ENCODE measurements at regions not wholly inside any gene's neighbourhood (a gene's known extent, or its start where the extent isn't known, plus 50 kb on each side); places are given as distances from the start of the nearest gene placed in this dataset.

DNA sequence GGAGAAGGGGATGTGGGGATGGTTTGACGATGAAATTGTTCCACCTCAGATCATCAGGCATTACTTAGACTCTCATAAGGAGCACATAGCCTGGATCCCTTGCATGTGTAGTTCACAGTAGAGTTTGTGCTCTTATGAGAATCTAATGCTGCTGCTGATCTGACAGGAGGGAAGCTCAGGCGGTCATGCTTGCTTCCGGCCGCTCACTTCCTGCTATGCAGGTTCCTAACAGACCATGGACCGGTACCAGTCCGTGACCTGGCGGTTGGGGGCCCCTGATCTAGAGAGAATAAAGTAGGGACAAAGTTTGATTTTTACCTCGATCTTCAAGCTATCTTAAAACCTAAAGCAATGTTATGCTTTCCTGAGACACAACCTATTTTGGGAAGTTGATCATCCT, 373.8 kb upstream of the ARGLU1 start:
- 0% methylated on average over 7 of the region's 8 CpGs for WGBS (ENCODE audit: insufficient coverage, low coverage, missing lambda C conversion rate)
- H3K9me3 ChIP-seq (replicated peaks; ENCODE audit: control insufficient read depth, insufficient read depth, low read depth, low read length): no peaks in the 10 kb centered on the region
- H3K36me3 ChIP-seq (ENCODE audit: control insufficient read depth, insufficient read depth, low read length): no peaks in the 10 kb centered on the region
- intact Hi-C loops (cut with micrococcal nuclease) (no loop called here), in situ Hi-C loops (cut with MboI) (no loop called here)
- CTCF ChIA-PET (ENCODE audit: low intra/inter-chr PET ratio): no interaction called here
- DNase-seq (ENCODE audit: extremely low read depth in 1 of 4, low spot score in 3 of 4): no peak
- TF ChIP-seq MTA2 (IDR thresholded peaks at IDR 0.05; ENCODE audit: low read depth): no peak
- no peaks in the 10 kb centered on the region for H3K79me2 ChIP-seq (ENCODE audit: control insufficient read depth, insufficient read depth, low read length)
- no peak for FAIRE-seq
- no peak overlapping the region for H3K9ac ChIP-seq (ENCODE audit: insufficient read depth in 1 of 2, low read depth in 2 of 2, low read length in 2 of 2)
- H3K27me3 ChIP-seq (ENCODE audit: control insufficient read depth in 2 of 2, insufficient read depth in 2 of 2, low read length in 2 of 2): no peaks in the 10 kb centered on the region
- H3K27ac ChIP-seq (ENCODE audit: extremely low read depth, low read depth, low read length): no peak overlapping the region
- H4K20me1 ChIP-seq (replicated peaks; ENCODE audit: control insufficient read depth, insufficient read depth, low read length): no peaks in the 10 kb centered on the region
- no peaks in the 10 kb centered on the region for H3K4me1 ChIP-seq (replicated peaks in 1 of 2; ENCODE audit: control insufficient read depth in 2 of 2, insufficient read depth in 2 of 2, low read length in 2 of 2)
- H3K4me2 ChIP-seq (ENCODE audit: insufficient read depth, low read length): no peak overlapping the region
- no peak for ATAC-seq
- no peaks in the 10 kb centered on the region for H3K9me1 ChIP-seq (ENCODE audit: control insufficient read depth, insufficient read depth, low read length)
- H2AFZ ChIP-seq (ENCODE audit: low read depth, low read length): no peak overlapping the region
- POLR2A ChIA-PET: no interaction called here
- no peak overlapping the region for H3K4me3 ChIP-seq
- BruUV-seq (replicated peaks): no TSS peak

DNA sequence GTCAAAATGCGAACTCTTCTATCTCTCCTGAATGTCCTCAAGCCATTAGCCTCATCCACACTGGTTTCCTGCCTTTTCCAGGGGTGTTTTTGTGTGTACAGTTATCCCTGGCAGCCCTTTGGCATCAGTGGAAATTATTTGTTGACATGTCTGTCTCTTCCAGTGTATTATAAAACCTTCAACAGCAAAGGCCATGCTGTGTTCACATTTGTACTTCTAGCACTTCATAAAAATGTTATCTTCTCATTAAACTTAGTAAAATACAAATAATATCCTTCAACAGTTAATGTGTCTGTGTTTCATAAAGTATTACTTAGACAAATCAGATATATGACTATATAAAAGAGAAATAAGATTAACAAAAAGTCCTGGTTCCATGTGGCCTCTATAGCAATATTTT, 359.5 kb upstream of the ARGLU1 start:
- in situ Hi-C loops (cut with MboI): no loop called here
- BruUV-seq (replicated peaks): no TSS peak

More for the DNA sequence above, 359.5 kb upstream of the ARGLU1 start:
- Histone ChIP-seq H3K4me1 (replicated peaks in 1 of 2; ENCODE audit: control insufficient read depth in 2 of 2, insufficient read depth in 2 of 2, low read length in 2 of 2) (no peaks in the 10 kb centered on the region), H3K27ac (ENCODE audit: extremely low read depth, low read depth, low read length) (no peak overlapping the region), H3K4me3 (no peak overlapping the region), H4K20me1 (replicated peaks; ENCODE audit: control insufficient read depth, insufficient read depth, low read length) (no peaks in the 10 kb centered on the region), H2AFZ (ENCODE audit: low read depth, low read length) (no peak overlapping the region), H3K9me3 (replicated peaks; ENCODE audit: control insufficient read depth, insufficient read depth, low read depth, low read length) (no peaks in the 10 kb centered on the region), H3K9ac (ENCODE audit: insufficient read depth in 1 of 2, low read depth in 2 of 2, low read length in 2 of 2) (no peak overlapping the region), H3K4me2 (ENCODE audit: insufficient read depth, low read length) (no peak overlapping the region), H3K27me3 (ENCODE audit: control insufficient read depth in 2 of 2, insufficient read depth in 2 of 2, low read length in 2 of 2) (no peaks in the 10 kb centered on the region), H3K79me2 (ENCODE audit: control insufficient read depth, insufficient read depth, low read length) (no peaks in the 10 kb centered on the region), H3K36me3 (ENCODE audit: control insufficient read depth, insufficient read depth, low read length) (no peaks in the 10 kb centered on the region), H3K9me1 (ENCODE audit: control insufficient read depth, insufficient read depth, low read length) (no peaks in the 10 kb centered on the region)
- TF ChIP-seq MITF (IDR thresholded peaks at IDR 0.05) (no peak), ZNF75A (CRISPR knock-in tag; IDR thresholded peaks at IDR 0.05) (no peak), EP300 (IDR thresholded peaks at IDR 0.05; ENCODE audit: low read length) (no peak), ZNF239 (CRISPR knock-in tag; IDR thresholded peaks at IDR 0.05) (no peak), ZNF224 (CRISPR knock-in tag; IDR thresholded peaks at IDR 0.05) (no peak), NCOA6 (IDR thresholded peaks at IDR 0.05) (no peak), E2F3 (CRISPR knock-in tag; IDR thresholded peaks at IDR 0.05) (no peak), HOXB6 (CRISPR knock-in tag; IDR thresholded peaks at IDR 0.05; ENCODE audit: borderline replicate concordance) (no peak), BRD9 (IDR thresholded peaks at IDR 0.05; ENCODE audit: low read depth, partially characterized antibody) (no peak), KLF1 (tag; IDR thresholded peaks at IDR 0.05) (no peak), RBM39 (optimal IDR thresholded peaks at IDR 0.05; ENCODE audit: low read depth, low read length) (no peak), ZNF764 (CRISPR knock-in tag; IDR thresholded peaks at IDR 0.05; ENCODE audit: low read depth) (no peak), JUND (IDR thresholded peaks at IDR 0.05; ENCODE audit: borderline replicate concordance, low read depth, low read length) (no peak), JUND (tag; IDR thresholded peaks at IDR 0.05; ENCODE audit: borderline replicate concordance, low read depth, low read length) (no peak), NR1H2 (CRISPR knock-in tag; IDR thresholded peaks at IDR 0.05) (no peak), POLR2B (IDR thresholded peaks at IDR 0.05; ENCODE audit: low read depth, partially characterized antibody) (no peak), ZNF445 (CRISPR knock-in tag; IDR thresholded peaks at IDR 0.05; ENCODE audit: low read depth) (no peak), BDP1 (IDR thresholded peaks at IDR 0.05; ENCODE audit: insufficient read depth, insufficient read length) (no peak), SMAD2 (IDR thresholded peaks at IDR 0.05; ENCODE audit: low read depth, low read length) (no peak), NFATC3 (IDR thresholded peaks at IDR 0.05) (no peak)
- 0% methylated on average over 1 of the region's 1 CpG for WGBS (ENCODE audit: insufficient coverage, low coverage, missing lambda C conversion rate)
- intact Hi-C loops (cut with micrococcal nuclease): no loop called here
- no peak for ATAC-seq
- POLR2A ChIA-PET: interaction anchor here (0.6 kb wide), 1 partner anchor 287 kb away, joined by 3 read pairs; no protein-coding TSS in a partner anchor
- FAIRE-seq: no peak
- CTCF ChIA-PET (ENCODE audit: low intra/inter-chr PET ratio): no interaction called here
- no peak for DNase-seq (ENCODE audit: extremely low read depth in 1 of 4, low spot score in 3 of 4)

Measured in K562 (cell line).